GM12873 (cell line): ENCODE measurements at regions not wholly inside any gene's neighbourhood (a gene's known extent, or its start where the extent isn't known, plus 50 kb on each side); places are given as distances from the start of the nearest gene placed in this dataset.

ENCODE experiments used
- CTCF ChIP-seq: IDR thresholded peaks from 2 replicates; pipeline ENCODE4 v1.5.1; 2012; ENCODE audit warnings: low read depth, mild to moderate bottlenecking, moderate library complexity, low read length, control low read depth; ENCODE audit not compliant: insufficient read depth; ENCODE audit errors: missing control alignments

GRCh38 chrX:5748586-5749150 lies 480.0 kb downstream of the NLGN4X start:
- TF ChIP-seq CTCF: no peak

GRCh38 chrX:5746231-5746630 lies 482.4 kb downstream of the NLGN4X start:
- no peak for TF ChIP-seq CTCF

DNA sequence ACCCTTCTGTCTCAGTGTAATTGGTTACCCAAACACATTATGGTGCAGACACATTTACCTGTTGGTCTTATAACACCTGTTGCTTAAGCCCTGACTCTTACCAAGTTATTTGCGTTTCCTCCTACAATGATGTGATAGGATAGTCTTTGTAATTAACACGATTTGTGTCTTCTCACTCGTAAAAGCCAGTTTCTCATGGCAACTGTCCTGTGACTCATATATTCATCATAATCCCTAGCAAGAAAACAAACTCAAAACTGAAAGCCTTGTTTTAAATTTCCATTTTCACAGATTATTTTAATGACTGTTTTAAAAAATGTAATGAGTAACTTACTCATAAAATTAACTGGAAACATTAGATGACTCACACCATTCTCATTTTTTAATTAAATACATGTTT lies 495.2 kb downstream of the NLGN4X start:
- no peak for TF ChIP-seq CTCF

DNA sequence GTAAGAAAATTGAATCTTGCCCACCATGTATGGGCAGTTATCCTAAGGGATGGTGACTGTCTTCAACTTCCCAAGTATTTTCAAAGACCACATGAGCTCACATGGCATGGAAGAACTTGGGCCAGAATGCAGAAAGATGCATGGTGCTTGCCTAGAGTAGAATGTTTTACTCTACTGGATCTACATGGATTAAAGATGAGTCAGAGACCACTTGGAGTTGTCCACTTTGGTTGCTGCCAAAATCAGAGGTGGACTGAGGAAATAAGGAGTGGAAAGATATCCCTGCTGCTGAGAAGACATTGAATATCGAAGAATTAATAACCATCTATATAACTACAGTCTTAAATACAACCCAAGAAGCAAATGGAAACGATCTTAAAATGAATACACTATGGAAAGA lies 498.1 kb downstream of the NLGN4X start:
- no peak for TF ChIP-seq CTCF

DNA sequence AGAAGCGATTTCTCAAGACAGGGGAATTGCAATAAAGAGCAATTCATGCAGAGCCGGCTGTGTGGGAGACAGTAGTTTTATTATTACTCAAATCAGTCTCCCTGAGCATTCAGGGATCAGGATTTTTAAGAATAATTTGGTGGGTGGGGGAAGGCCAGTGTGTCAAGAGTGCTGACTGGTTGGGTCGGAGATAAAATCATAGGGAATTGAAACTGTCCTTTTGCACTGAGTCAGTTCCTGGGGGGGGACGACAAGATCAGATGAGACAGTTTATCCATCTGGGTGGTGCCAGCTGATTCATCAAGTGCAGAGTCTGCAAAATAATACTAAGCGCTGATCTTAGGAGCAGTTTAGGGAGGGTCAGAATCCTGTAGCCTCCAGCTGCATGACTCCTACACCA lies 502.4 kb downstream of the NLGN4X start:
- TF ChIP-seq CTCF: no peak

- TF ChIP-seq CTCF: no peak
Measured at GRCh38 chrX:5724123-5724522, 504.5 kb downstream of the NLGN4X start.

GRCh38 chrX:5718651-5719050 lies 510.0 kb downstream of the NLGN4X start:
- TF ChIP-seq CTCF: no peak
